IMR-90 (cell line): ENCODE measurements at regions not wholly inside any gene's neighbourhood (a gene's known extent, or its start where the extent isn't known, plus 50 kb on each side); places are given as distances from the start of the nearest gene placed in this dataset.

Experiments used
- ATAC-seq: fragments of 200-7000 bp; cut with Tn5 transposase; 2 replicates; pipeline ENCODE4 v1.9.1; 2020; ENCODE audit warnings: low read depth, mild to moderate bottlenecking, moderate library complexity
- BruUV-seq: library from RNA; stranded (reverse); fragments of 400-500 nt; replicated peaks from 2 replicates; lab custom pipeline; 2021; lab: Mats Ljungman, UMichigan
- CTCF ChIA-PET: fragments of 300-600 bp; formaldehyde crosslinking; extraction: SDS; loops from one replicate; lab custom pipeline; 2021; ENCODE audit warnings: antibody characterized with exemption; lab: Yijun Ruan, JAX
- POLR2A ChIA-PET: fragments of 300-600 bp; sonication (Branson Sonifier 250); formaldehyde crosslinking; loops from one replicate; lab custom pipeline; 2022; ENCODE audit warnings: antibody characterized with exemption; ENCODE audit not compliant: unreplicated experiment; lab: Charles Lee
- DNase-seq: peaks from one replicate; pipeline ENCODE4 v3.0.0; 2013
- H2AFZ ChIP-seq: replicated peaks from 2 replicates; pipeline ENCODE3; 2013; ENCODE audit warnings: low read length, mild to moderate bottlenecking; ENCODE audit not compliant: poor library complexity
- H2AK5ac ChIP-seq: 2 replicates; pipeline ENCODE4 v1.6.1; 2013; ENCODE audit warnings: low read depth, low read length, inconsistent platforms
- H2AK9ac ChIP-seq: replicated peaks from 2 replicates; pipeline ENCODE3; 2013; ENCODE audit warnings: mild to moderate bottlenecking, low read depth, low read length, moderate library complexity; ENCODE audit not compliant: poor library complexity
- H2BK120ac ChIP-seq: 2 replicates; pipeline ENCODE4 v1.6.1; 2013; ENCODE audit warnings: low read depth, low read length, inconsistent platforms
- H2BK15ac ChIP-seq: 3 replicates; pipeline ENCODE4 v1.6.1; 2013; ENCODE audit warnings: low read depth, low read length, inconsistent platforms
- H2BK20ac ChIP-seq: 2 replicates; pipeline ENCODE4 v1.6.1; 2013; ENCODE audit warnings: low read depth, mild to moderate bottlenecking, inconsistent platforms, low read length, moderate library complexity
- H2BK5ac ChIP-seq: 2 replicates; pipeline ENCODE4 v1.6.1; 2013; ENCODE audit warnings: mild to moderate bottlenecking, low read depth, low read length, inconsistent platforms; ENCODE audit not compliant: poor library complexity, severe bottlenecking
- H3K14ac ChIP-seq: replicated peaks from 2 replicates; pipeline ENCODE4 v1.6.1; 2013; ENCODE audit warnings: low read depth, low read length, inconsistent platforms
- H3K18ac ChIP-seq: 2 replicates; pipeline ENCODE4 v1.6.1; 2013; ENCODE audit warnings: low read depth, low read length, control low read depth
- H3K23ac ChIP-seq: 2 replicates; pipeline ENCODE4 v1.6.1; 2013; ENCODE audit warnings: low read depth, low read length, inconsistent platforms
- H3K27ac ChIP-seq: 2 replicates; pipeline ENCODE4 v1.5.1; 2013; ENCODE audit warnings: mild to moderate bottlenecking, control low read depth, low read length; ENCODE audit not compliant: insufficient read depth
- H3K27me3 ChIP-seq: 2 replicates; pipeline ENCODE4 v1.6.1; 2013; ENCODE audit warnings: low read length; ENCODE audit not compliant: control insufficient read depth, insufficient read depth
- H3K36me3 ChIP-seq: 2 replicates; pipeline ENCODE4 v1.6.1; 2013; ENCODE audit warnings: low read length, mixed read lengths; ENCODE audit not compliant: control insufficient read depth, insufficient read depth
- H3K4ac ChIP-seq: 2 replicates; pipeline ENCODE4 v1.6.1; 2013; ENCODE audit warnings: low read depth, low read length, inconsistent platforms
- H3K4me1 ChIP-seq: 2 replicates; pipeline ENCODE4 v1.6.1; 2013; ENCODE audit warnings: low read length, mixed read lengths; ENCODE audit not compliant: control insufficient read depth, insufficient read depth
- H3K4me2 ChIP-seq: 2 replicates; pipeline ENCODE4 v1.6.1; 2013; ENCODE audit warnings: low read depth, mild to moderate bottlenecking, control low read depth, low read length, moderate library complexity
- H3K4me3 ChIP-seq: 2 replicates; pipeline ENCODE4 v1.5.1; 2013; ENCODE audit warnings: low read depth, mild to moderate bottlenecking, control low read depth, low read length, moderate library complexity; ENCODE audit not compliant: insufficient read depth
- H3K56ac ChIP-seq: 2 replicates; pipeline ENCODE4 v1.6.1; 2013; ENCODE audit warnings: low read length, inconsistent platforms; ENCODE audit not compliant: insufficient read depth; ENCODE audit errors: extremely low read depth
- H3K79me1 ChIP-seq, 2 experiments: 2 replicates each; pipeline ENCODE4 v1.6.1; 2013; ENCODE audit warnings: low read length in 2 of 2, inconsistent platforms in 1 of 2, low read depth in 1 of 2
- H3K9ac ChIP-seq: 2 replicates; pipeline ENCODE4 v1.6.1; 2013; ENCODE audit warnings: low read depth, low read length, control low read depth
- H3K9me1 ChIP-seq: 2 replicates; pipeline ENCODE4 v1.6.1; 2013; ENCODE audit warnings: low read length, inconsistent platforms; ENCODE audit not compliant: insufficient read depth
- H3K9me3 ChIP-seq: 2 replicates; pipeline ENCODE4 v1.6.1; 2013; ENCODE audit warnings: low read length; ENCODE audit not compliant: control insufficient read depth, insufficient read depth
- H4K20me1 ChIP-seq: 2 replicates; pipeline ENCODE4 v1.6.1; 2013; ENCODE audit warnings: low read length, inconsistent platforms; ENCODE audit not compliant: insufficient read depth
- H4K5ac ChIP-seq: 2 replicates; pipeline ENCODE4 v1.6.1; 2013; ENCODE audit warnings: mild to moderate bottlenecking, low read depth, low read length, control low read depth
- H4K8ac ChIP-seq, 2 experiments: 2 replicates each; pipeline ENCODE4 v1.6.1; 2013; ENCODE audit warnings: low read depth in 2 of 2, low read length in 2 of 2, control low read depth in 1 of 2, inconsistent platforms in 1 of 2
- H4K91ac ChIP-seq: 2 replicates; pipeline ENCODE4 v1.6.1; 2013; ENCODE audit warnings: low read depth, low read length, inconsistent platforms; ENCODE audit not compliant: insufficient read depth
- MXI1 ChIP-seq: IDR thresholded peaks from 2 replicates; pipeline ENCODE4 v1.6.1; 2012; ENCODE audit warnings: low read depth, mild to moderate bottlenecking, low read length, moderate library complexity, borderline replicate concordance
- RFX5 ChIP-seq: IDR thresholded peaks from 2 replicates; pipeline ENCODE4 v1.8.0; 2012; ENCODE audit warnings: low read depth, mild to moderate bottlenecking, low read length, moderate library complexity
- WGBS, 2 experiments: methylation state at CpG; one replicate each; pipeline versions ENCODE4 v1.1.5 to v1.1.7; 2013; ENCODE audit warnings: missing lambda C conversion rate in 2 of 2; ENCODE audit not compliant: insufficient read length in 1 of 2; ENCODE audit errors: extremely low coverage in 2 of 2; 5-methylcytosine and 5-hydroxymethylcytosine counted together
- dilution Hi-C: fragments of 300-500 bp; cut with HindIII; formaldehyde crosslinking; loops from one replicate; pipeline ENCODE4 v1.14.3; 2018; ENCODE audit warnings: low sequenced_read_pairs; ENCODE audit not compliant: unreplicated experiment
- in situ Hi-C: fragments of 300-500 bp; cut with MboI; formaldehyde crosslinking; loops from 3 replicates; pipeline ENCODE4 v1.14.3; 2019; ENCODE audit warnings: low sequenced_read_pairs, inconsistent platforms, mixed read lengths
- intact Hi-C: fragments of 100-400 bp; cut with micrococcal nuclease; formaldehyde crosslinking; loops from 2 replicates; pipeline ENCODE4 v1.10.0; 2022

DNA sequence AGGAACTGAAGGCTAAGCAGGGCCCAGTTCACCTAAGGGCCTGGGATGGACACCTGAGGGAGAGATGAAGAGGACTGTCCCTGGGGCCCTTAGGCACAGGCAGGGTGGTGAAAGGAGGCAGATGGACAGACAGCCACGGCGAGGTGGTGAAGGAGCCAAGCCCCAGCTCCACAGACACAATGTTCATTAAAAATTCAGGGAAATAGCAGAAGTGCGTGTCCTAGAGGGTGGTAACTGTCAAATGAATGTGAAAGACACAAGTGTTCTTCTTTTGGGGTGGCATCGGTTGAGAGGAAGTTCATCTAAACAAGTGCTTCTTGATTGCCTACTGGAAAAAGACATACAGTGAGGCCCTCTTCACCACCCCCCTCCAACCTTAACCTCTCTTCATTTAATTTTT, 76.2 kb upstream of the SIX2 start:
- ATAC-seq (no peak), DNase-seq (no peak)
- in situ Hi-C loops: no loop called here
- no peak overlapping the region for H3K14ac ChIP-seq
- TF ChIP-seq RFX5 (no peak), MXI1 (no peak)
- H3K23ac ChIP-seq: no peak overlapping the region
- POLR2A ChIA-PET: no interaction called here
- H3K79me1 ChIP-seq: no peaks in the 10 kb centered on the region
- no CpG with 5 or more reads among the region's 4 CpGs for WGBS, 2 experiments
- H4K91ac ChIP-seq: no peak overlapping the region
- H3K18ac ChIP-seq: no peak overlapping the region
- H2BK120ac ChIP-seq: no peak overlapping the region
- no peaks in the 10 kb centered on the region for H3K9me1 ChIP-seq
- H3K36me3 ChIP-seq: no peaks in the 10 kb centered on the region
- no peak overlapping the region for H2BK20ac ChIP-seq
- no peak overlapping the region for H3K56ac ChIP-seq
- H3K4me3 ChIP-seq: no peak overlapping the region
- intact Hi-C loops: no loop called here
- no peaks in the 10 kb centered on the region for H3K4me1 ChIP-seq
- peaks cover 23% of the 10 kb centered on the region for H3K27me3 ChIP-seq
- CTCF ChIA-PET: no interaction called here
- H2AFZ ChIP-seq: no peak overlapping the region
- no peak overlapping the region for H2BK5ac ChIP-seq
- dilution Hi-C loops: no loop called here
- H4K8ac ChIP-seq: no peak overlapping the region
- no peak overlapping the region for H2AK9ac ChIP-seq
- no peak overlapping the region for H3K27ac ChIP-seq
- H2AK5ac ChIP-seq: no peak overlapping the region
- H3K9ac ChIP-seq: no peak overlapping the region
- no peaks in the 10 kb centered on the region for H4K20me1 ChIP-seq
- no TSS peak for BruUV-seq
- H3K9me3 ChIP-seq: no peaks in the 10 kb centered on the region
- no peak overlapping the region for H3K4ac ChIP-seq
- no peak overlapping the region for H3K4me2 ChIP-seq
- H4K5ac ChIP-seq: no peak overlapping the region
- H2BK15ac ChIP-seq: no peak overlapping the region
